ENCODE measurements at regions not wholly inside any gene's neighbourhood (a gene's known extent, or its start where the extent isn't known, plus 50 kb on each side); places are given as distances from the start of the nearest gene placed in this dataset.

DNA sequence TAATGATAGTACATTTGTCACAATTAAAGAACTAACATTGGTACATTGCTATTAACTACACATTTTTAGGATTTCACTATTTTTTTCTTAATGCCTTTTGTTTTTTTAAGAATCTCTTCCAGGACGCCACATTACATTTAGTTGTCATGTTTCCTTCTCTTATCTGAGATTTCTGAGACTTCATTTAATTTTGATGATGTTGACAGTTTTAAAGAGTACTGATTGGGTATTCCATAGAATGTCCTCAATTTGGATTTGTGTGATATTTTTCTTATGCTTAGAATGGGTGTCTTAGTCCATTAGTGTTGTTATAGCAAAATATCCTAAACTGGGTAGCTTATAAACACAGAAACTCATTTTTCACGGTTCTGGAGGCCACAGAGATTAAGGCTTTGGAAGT lies 1095.5 kb upstream of the LCORL start:
- no peaks in the 10 kb centered on the region for H3K36me3 ChIP-seq
- no peak for DNase-seq
- 66 to 74% (median 70%) methylated on average over 2 of the region's 2 CpGs for WGBS, 5 donors
- no peak for TF ChIP-seq POLR2AphosphoS5 (IDR thresholded peaks at IDR 0.05)
- no peak for TF ChIP-seq CTCF (IDR thresholded peaks at IDR 0.05)
- no peak for TF ChIP-seq POLR2A (IDR thresholded peaks at IDR 0.05)
- TF ChIP-seq EP300 (IDR thresholded peaks at IDR 0.05), result no peak
- no peak overlapping the region for H3K4me3 ChIP-seq
- H3K27me3 ChIP-seq, result no peaks in the 10 kb centered on the region
- H3K4me1 ChIP-seq, result no peaks in the 10 kb centered on the region
- H3K27ac ChIP-seq, result no peak overlapping the region
- intact Hi-C loops (cut with DNase I; ENCODE audit: low total_unique reads), result no loop called here
- H3K9me3 ChIP-seq, result no peaks in the 10 kb centered on the region

DNA sequence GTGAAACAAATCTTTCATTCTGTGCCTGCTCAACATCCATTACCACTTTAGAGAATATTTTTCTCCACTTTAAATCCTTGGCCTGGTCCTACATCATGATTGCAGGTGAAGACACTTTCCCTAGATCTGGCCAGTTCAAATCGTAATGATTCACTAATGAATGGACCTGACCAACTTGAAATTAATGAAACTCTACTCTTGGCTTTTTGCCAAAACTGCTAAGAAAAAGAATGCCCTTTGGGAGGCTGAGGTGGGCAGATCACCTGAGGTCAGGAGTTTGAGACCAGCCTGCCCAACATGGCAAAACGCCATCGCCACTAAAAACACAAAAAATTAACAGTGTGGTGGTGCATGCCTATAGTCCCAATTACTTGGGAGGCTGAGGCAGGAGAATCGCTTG lies 1082.6 kb upstream of the LCORL start:
- 84 to 91% (median 88%) methylated on average over 4 of the region's 4 CpGs for WGBS, 5 donors
- Histone ChIP-seq H3K4me3 (no peak overlapping the region), H3K36me3 (no peaks in the 10 kb centered on the region), H3K9me3 (no peaks in the 10 kb centered on the region), H3K27ac (no peak overlapping the region), H3K4me1 (no peaks in the 10 kb centered on the region), H3K27me3 (no peaks in the 10 kb centered on the region)
- no peak for DNase-seq
- intact Hi-C loops (cut with DNase I; ENCODE audit: low total_unique reads), result no loop called here
- TF ChIP-seq EP300 (IDR thresholded peaks at IDR 0.05) (no peak), POLR2AphosphoS5 (IDR thresholded peaks at IDR 0.05) (no peak), POLR2A (IDR thresholded peaks at IDR 0.05) (no peak), CTCF (IDR thresholded peaks at IDR 0.05) (no peak)

DNA sequence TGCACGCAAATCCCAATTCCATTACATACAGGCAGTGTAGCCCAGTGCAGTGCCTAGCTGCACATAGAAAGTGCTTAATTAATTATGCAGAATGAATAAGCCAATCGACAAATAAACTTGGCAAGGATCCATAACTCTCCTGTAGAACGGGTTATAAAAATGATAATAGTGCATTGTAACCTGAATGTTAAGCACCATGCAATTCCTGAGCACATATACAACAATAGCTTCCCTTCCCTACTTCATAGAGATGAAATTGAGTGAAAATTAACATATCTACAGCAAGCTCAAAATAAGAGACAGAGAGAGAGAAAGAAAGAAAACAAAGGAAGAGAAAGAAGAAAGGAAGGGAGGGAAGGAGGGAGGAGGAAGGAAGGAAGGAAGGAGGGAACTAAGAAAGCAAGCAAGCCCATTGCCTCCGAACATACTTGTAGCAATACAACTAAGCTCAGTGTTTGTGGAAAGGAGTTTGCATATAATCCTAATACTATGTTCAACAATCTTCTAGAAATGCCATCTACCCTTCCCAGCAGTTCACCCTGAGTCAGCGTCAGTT lies 1074.0 kb upstream of the LCORL start:
- 54 to 61% (median 58%) methylated on average over 5 of the region's 5 CpGs for WGBS, 5 donors
- Histone ChIP-seq H3K9me3 (peaks cover 0 to 2% (median 0%) of the 10 kb centered on the region in 4 donors), H3K27me3 (no peaks in the 10 kb centered on the region), H3K27ac (no peak overlapping the region), H3K4me3 (no peak overlapping the region), H3K36me3 (no peaks in the 10 kb centered on the region), H3K4me1 (no peaks in the 10 kb centered on the region)
- no peak for TF ChIP-seq POLR2A (IDR thresholded peaks at IDR 0.05)
- TF ChIP-seq CTCF (IDR thresholded peaks at IDR 0.05), result no peak
- no peak for TF ChIP-seq EP300 (IDR thresholded peaks at IDR 0.05)
- TF ChIP-seq POLR2AphosphoS5 (IDR thresholded peaks at IDR 0.05), result no peak
- intact Hi-C loops (cut with DNase I; ENCODE audit: low total_unique reads), result no loop called here
- DNase-seq, result no peak

DNA sequence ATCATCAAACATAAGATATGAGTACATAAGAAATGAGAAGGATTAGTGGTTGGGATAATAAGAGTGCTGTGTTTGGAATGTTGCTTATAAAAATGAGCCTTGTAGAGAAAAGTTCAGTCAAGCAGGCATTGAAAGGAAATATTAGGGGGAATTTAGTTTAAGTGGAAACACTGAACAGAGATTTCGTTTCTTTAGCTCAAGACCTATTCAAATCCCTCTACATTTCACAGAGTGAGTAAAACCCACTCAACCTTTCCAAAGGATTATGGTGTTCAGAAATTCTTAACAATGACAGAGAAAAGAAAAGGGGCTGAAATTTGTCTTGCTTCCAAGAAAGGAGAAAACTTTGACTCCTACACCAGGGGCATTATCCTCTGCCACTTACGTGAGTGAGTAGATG lies 1072.4 kb upstream of the LCORL start:
- Histone ChIP-seq H3K27me3 (no peaks in the 10 kb centered on the region), H3K27ac (no peak overlapping the region), H3K9me3 (peaks cover 0 to 5% (median 0%) of the 10 kb centered on the region in 4 donors), H3K36me3 (no peaks in the 10 kb centered on the region), H3K4me3 (no peak overlapping the region), H3K4me1 (no peaks in the 10 kb centered on the region)
- 24 to 33% (median 30%) methylated on average over 2 of the region's 2 CpGs for WGBS, 5 donors
- TF ChIP-seq CTCF (IDR thresholded peaks at IDR 0.05) (no peak), POLR2AphosphoS5 (IDR thresholded peaks at IDR 0.05) (no peak), POLR2A (IDR thresholded peaks at IDR 0.05) (no peak), EP300 (IDR thresholded peaks at IDR 0.05) (no peak)
- no peak for DNase-seq
- intact Hi-C loops (cut with DNase I; ENCODE audit: low total_unique reads), result no loop called here
